ENCODE measurements at regions not wholly inside any gene's neighbourhood (a gene's known extent, or its start where the extent isn't known, plus 50 kb on each side); places are given as distances from the start of the nearest gene placed in this dataset.

DNA sequence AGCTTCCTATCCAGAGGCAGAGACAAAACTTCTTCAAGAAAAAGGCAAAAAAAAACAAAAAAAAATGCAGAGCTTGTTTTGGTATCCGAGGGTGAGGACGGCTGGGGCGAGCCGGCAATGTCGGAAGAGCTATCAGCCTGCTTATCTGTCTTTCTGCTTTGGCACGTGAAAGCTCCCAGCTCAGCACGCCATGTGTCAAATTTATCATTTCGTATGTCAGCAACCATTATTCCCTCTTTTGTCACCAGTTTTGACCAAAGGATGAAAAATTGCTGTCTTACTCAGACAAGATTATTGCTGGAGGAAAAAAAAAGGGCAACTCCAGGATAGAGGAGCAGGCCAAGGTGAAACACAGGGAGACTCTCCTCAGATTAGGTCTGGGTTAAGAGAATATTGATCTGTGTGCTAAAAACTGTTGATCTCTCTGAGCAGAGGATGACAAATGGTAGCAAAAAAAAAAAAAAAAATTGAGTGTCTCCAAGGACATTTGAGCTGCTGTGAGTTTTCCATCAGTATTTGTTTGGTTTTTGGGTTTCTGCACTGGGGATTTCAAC is 532.0 kb upstream of the POU3F3 start:
- H3K27me3 ChIP-seq (ENCODE audit: control insufficient read depth in 1 of 2, insufficient read depth in 2 of 2, low read length in 2 of 2): no peaks in the 10 kb centered on the region
- no peak overlapping the region for H3K9ac ChIP-seq (ENCODE audit: low read length)
- H3K4me3 ChIP-seq (ENCODE audit: low read depth in 1 of 2, low read length in 2 of 2): no peak overlapping the region
- no peaks in the 10 kb centered on the region for H3K9me3 ChIP-seq (ENCODE audit: low read length)
- no peaks in the 10 kb centered on the region for H3K4me1 ChIP-seq (ENCODE audit: insufficient read depth, low read length)
- H3K36me3 ChIP-seq (ENCODE audit: insufficient read depth, low read length): no peaks in the 10 kb centered on the region
- no peak overlapping the region for H3K27ac ChIP-seq (ENCODE audit: low read depth, low read length)

DNA sequence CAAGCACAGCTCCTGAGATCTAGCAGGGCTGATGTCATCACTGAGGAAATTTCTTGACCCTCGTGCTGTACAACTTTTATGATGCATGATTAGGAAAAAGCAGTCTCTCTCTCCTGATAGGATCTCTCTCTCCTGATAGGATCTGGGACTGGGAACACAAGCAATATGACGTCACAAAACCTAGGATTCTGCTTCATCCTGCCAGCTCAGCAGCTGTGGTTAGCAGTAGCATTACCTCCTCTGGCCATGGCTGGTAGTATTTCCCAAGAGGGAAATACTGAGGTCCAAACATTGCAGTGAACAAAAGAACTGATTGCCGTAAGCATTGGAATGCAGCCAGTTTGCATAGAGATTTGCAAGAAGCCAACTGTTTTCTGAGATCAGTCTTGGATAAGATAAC is 521.2 kb upstream of the POU3F3 start:
- Histone ChIP-seq H3K27ac (ENCODE audit: low read depth, low read length) (no peak overlapping the region), H3K4me3 (ENCODE audit: low read depth in 1 of 2, low read length in 2 of 2) (no peak overlapping the region), H3K9ac (ENCODE audit: low read length) (no peak overlapping the region)

DNA sequence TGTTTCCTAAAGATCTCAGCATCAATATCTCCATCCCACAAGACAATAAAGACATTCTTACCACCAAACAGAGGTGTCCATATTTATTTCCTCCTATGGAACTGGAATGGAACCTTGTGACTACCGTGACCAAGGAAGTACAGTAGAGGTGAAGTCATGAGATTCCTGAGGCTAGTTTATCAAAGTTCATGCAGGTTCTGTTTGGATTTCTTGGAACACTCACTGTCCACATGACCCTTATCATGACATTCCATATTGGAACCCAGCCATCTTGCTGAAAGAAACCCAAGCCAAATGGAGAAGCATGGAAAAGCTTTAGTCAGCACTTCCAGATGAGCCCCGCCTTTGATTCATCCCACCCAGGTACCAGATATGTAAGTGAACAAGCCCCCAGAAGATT is 516.0 kb upstream of the POU3F3 start:
- no peaks in the 10 kb centered on the region for H3K4me1 ChIP-seq (ENCODE audit: insufficient read depth, low read length)
- H3K27ac ChIP-seq (ENCODE audit: low read depth, low read length): no peak overlapping the region
- no peak overlapping the region for H3K9ac ChIP-seq (ENCODE audit: low read length)
- no peaks in the 10 kb centered on the region for H3K36me3 ChIP-seq (ENCODE audit: insufficient read depth, low read length)
- H3K27me3 ChIP-seq (ENCODE audit: control insufficient read depth in 1 of 2, insufficient read depth in 2 of 2, low read length in 2 of 2): no peaks in the 10 kb centered on the region
- no peaks in the 10 kb centered on the region for H3K9me3 ChIP-seq (ENCODE audit: low read length)
- no peak overlapping the region for H3K4me3 ChIP-seq (ENCODE audit: low read depth in 1 of 2, low read length in 2 of 2)

More for the DNA sequence above, 521.2 kb upstream of the POU3F3 start:
- Histone ChIP-seq H3K9me3 (ENCODE audit: low read length) (no peaks in the 10 kb centered on the region), H3K27me3 (ENCODE audit: control insufficient read depth in 1 of 2, insufficient read depth in 2 of 2, low read length in 2 of 2) (no peaks in the 10 kb centered on the region), H3K36me3 (ENCODE audit: insufficient read depth, low read length) (no peaks in the 10 kb centered on the region), H3K4me1 (ENCODE audit: insufficient read depth, low read length) (no peaks in the 10 kb centered on the region)

DNA sequence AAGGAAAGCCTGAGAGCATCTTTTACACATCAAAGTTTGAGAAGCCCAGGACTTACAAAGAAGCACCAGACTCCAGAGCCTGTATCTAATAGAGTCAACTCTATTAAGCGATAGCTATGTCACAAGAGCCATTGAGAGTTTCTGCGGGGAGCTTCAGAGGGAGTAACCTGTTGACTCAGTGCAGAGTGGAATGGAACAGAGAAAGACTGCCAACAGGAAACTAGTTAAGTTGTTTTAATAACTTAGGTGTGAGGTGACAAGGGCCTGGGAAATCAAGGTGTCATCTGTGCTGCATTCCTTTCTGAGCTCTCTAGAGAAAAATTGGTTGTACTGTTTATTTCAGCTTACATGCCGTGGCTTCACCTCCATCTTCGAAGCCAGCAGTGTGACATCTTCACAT is 513.8 kb upstream of the POU3F3 start:
- no peak overlapping the region for H3K4me3 ChIP-seq (ENCODE audit: low read depth in 1 of 2, low read length in 2 of 2)
- H3K9ac ChIP-seq (ENCODE audit: low read length): no peak overlapping the region
- no peaks in the 10 kb centered on the region for H3K4me1 ChIP-seq (ENCODE audit: insufficient read depth, low read length)
- no peak overlapping the region for H3K27ac ChIP-seq (ENCODE audit: low read depth, low read length)
- no peaks in the 10 kb centered on the region for H3K36me3 ChIP-seq (ENCODE audit: insufficient read depth, low read length)
- no peaks in the 10 kb centered on the region for H3K9me3 ChIP-seq (ENCODE audit: low read length)
- no peaks in the 10 kb centered on the region for H3K27me3 ChIP-seq (ENCODE audit: control insufficient read depth in 1 of 2, insufficient read depth in 2 of 2, low read length in 2 of 2)

DNA sequence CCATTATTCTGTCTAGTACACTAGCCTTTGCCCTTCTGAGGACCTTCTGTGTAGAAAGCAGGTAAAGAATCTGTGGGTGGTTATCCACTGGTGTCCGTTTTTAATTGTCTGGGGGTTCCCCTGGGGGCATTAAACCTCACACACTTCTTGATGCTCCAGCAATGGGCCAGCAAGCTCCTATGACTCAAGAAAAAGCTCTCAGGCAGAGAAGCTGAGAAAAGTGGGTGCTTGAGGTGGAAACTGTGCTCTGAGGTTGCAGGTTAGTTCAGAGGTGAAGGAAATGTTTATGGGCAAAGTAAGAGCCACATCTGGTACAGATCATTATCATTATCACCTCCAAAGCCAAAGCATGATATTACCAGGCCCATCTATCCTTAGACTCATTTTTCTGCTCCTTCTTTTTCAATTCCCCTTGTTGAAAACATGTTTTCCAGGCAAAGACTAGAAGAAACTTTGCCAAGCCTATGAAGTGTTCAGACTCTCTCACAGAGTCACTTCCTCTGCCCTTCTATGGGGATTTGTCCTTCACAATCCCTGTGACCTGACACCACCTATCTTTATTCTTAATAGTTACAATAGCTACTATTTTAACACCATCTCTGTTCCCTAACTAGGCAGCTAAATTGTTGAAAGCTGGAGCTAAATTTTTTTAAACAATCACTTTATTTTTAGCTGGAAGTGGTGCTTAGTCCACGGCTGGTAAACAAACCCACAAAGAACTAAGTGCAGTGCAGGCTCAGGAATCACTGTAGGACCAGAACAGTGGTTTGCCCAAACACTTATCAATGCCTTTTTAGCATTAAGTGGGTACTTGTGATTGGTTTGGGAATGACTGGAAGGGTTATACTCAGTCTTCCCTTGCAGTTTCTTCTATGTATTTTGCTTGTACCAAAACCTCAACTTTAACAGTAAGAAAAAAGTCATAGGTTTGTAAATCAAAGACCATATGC is 512.8 kb upstream of the POU3F3 start:
- Histone ChIP-seq H3K9me3 (ENCODE audit: low read length) (no peaks in the 10 kb centered on the region), H3K36me3 (ENCODE audit: insufficient read depth, low read length) (no peaks in the 10 kb centered on the region), H3K27ac (ENCODE audit: low read depth, low read length) (no peak overlapping the region), H3K4me3 (ENCODE audit: low read depth in 1 of 2, low read length in 2 of 2) (no peak overlapping the region), H3K9ac (ENCODE audit: low read length) (no peak overlapping the region), H3K27me3 (ENCODE audit: control insufficient read depth in 1 of 2, insufficient read depth in 2 of 2, low read length in 2 of 2) (no peaks in the 10 kb centered on the region), H3K4me1 (ENCODE audit: insufficient read depth, low read length) (no peaks in the 10 kb centered on the region)

DNA sequence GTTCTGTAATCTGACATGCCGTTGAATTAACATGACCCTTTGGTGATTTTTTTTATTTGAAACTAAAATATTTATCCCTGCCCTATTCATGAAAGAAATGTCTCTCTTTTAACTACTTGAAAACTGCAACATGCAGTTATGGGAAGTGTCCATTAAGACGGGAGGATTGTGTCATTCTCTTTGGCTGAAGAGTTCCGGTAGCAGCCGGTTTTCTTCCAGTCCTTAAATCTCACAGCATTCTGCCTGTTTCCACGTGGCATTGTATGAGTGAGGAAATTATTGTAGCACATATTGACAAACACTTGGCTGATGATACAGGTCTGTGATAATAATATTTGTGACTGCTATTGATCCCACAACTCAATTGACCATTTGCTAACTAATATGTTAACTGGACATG is 509.6 kb upstream of the POU3F3 start:
- Histone ChIP-seq H3K36me3 (ENCODE audit: insufficient read depth, low read length) (no peaks in the 10 kb centered on the region), H3K27ac (ENCODE audit: low read depth, low read length) (no peak overlapping the region), H3K4me3 (ENCODE audit: low read depth in 1 of 2, low read length in 2 of 2) (no peak overlapping the region), H3K4me1 (ENCODE audit: insufficient read depth, low read length) (no peaks in the 10 kb centered on the region), H3K27me3 (ENCODE audit: control insufficient read depth in 1 of 2, insufficient read depth in 2 of 2, low read length in 2 of 2) (no peaks in the 10 kb centered on the region), H3K9ac (ENCODE audit: low read length) (no peak overlapping the region), H3K9me3 (ENCODE audit: low read length) (no peaks in the 10 kb centered on the region)

- Histone ChIP-seq H3K27ac (ENCODE audit: low read depth, low read length) (no peak overlapping the region), H3K4me1 (ENCODE audit: insufficient read depth, low read length) (no peaks in the 10 kb centered on the region), H3K27me3 (ENCODE audit: control insufficient read depth in 1 of 2, insufficient read depth in 2 of 2, low read length in 2 of 2) (no peaks in the 10 kb centered on the region), H3K9ac (ENCODE audit: low read length) (no peak overlapping the region), H3K9me3 (ENCODE audit: low read length) (no peaks in the 10 kb centered on the region), H3K36me3 (ENCODE audit: insufficient read depth, low read length) (no peaks in the 10 kb centered on the region), H3K4me3 (ENCODE audit: low read depth in 1 of 2, low read length in 2 of 2) (no peak overlapping the region)
Measured at GRCh38 chr2:104344985-104345384, 508.9 kb upstream of the POU3F3 start.

DNA sequence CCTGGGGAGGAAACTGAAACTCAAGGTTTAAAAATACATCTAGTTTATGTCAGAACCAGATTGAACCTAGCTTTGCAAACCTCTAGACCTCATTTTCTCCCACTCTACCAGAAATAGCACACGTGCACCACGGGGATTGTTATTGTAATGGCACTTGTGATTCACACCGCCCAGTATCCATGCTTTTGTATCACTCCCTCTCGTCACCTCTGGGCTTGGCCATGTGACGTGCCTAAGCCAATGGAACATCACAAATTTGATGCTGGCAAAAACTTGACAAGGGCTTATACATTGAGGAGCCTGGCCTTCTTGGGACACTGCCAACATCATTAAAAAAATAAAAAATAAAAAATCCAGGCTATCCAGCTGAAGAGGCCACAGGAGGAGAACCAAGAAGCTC is 495.8 kb upstream of the POU3F3 start:
- Histone ChIP-seq H3K9me3 (ENCODE audit: low read length) (no peaks in the 10 kb centered on the region), H3K36me3 (ENCODE audit: insufficient read depth, low read length) (no peaks in the 10 kb centered on the region), H3K4me3 (ENCODE audit: low read depth in 1 of 2, low read length in 2 of 2) (no peak overlapping the region), H3K9ac (ENCODE audit: low read length) (no peak overlapping the region), H3K4me1 (ENCODE audit: insufficient read depth, low read length) (no peaks in the 10 kb centered on the region), H3K27ac (ENCODE audit: low read depth, low read length) (no peak overlapping the region), H3K27me3 (ENCODE audit: control insufficient read depth in 1 of 2, insufficient read depth in 2 of 2, low read length in 2 of 2) (no peaks in the 10 kb centered on the region)

DNA sequence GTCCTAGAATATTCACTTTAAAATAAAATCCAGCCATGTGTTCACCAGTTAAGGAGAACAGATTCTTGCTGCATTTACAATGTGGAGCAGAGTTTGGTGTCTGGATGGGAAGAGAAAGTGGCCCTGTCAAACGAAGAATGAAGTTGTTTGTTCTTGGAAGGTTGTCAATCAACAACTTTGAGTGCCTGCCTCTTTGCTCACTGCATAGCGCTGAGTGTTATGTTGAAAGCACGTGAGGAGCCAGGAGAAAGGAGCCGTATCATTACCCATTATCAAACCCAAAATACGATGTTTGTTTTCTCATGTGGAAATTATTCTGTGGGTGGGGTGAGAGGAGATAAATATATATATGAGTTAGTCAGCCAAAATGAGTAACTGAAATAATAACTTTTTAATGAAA is 492.5 kb upstream of the POU3F3 start:
- no peak overlapping the region for H3K9ac ChIP-seq (ENCODE audit: low read length)
- H3K9me3 ChIP-seq (ENCODE audit: low read length): no peaks in the 10 kb centered on the region
- H3K4me1 ChIP-seq (ENCODE audit: insufficient read depth, low read length): no peaks in the 10 kb centered on the region
- no peak overlapping the region for H3K4me3 ChIP-seq (ENCODE audit: low read depth in 1 of 2, low read length in 2 of 2)
- no peaks in the 10 kb centered on the region for H3K36me3 ChIP-seq (ENCODE audit: insufficient read depth, low read length)
- no peaks in the 10 kb centered on the region for H3K27me3 ChIP-seq (ENCODE audit: control insufficient read depth in 1 of 2, insufficient read depth in 2 of 2, low read length in 2 of 2)
- no peak overlapping the region for H3K27ac ChIP-seq (ENCODE audit: low read depth, low read length)

DNA sequence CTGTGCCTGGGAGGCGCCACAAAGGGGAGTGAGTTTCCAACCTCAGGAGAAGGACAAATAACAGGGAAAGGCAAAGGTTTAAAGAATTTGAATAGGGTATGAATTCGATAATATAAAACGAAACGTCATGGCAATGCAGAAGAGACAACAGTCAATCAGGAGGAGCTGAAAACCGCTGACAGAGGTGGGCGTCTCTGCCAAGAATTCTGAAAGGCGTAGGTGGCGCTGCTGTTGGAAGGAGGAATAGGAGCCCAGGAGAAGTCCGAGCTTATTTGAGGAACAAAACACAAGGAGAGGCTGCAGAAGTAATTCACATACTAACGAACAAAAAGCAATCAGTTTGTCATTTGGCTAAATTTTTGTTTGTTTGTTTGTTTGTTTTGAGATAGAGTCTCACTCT is 485.8 kb upstream of the POU3F3 start:
- Histone ChIP-seq H3K27me3 (ENCODE audit: control insufficient read depth in 1 of 2, insufficient read depth in 2 of 2, low read length in 2 of 2) (no peaks in the 10 kb centered on the region), H3K4me3 (ENCODE audit: low read depth in 1 of 2, low read length in 2 of 2) (no peak overlapping the region), H3K36me3 (ENCODE audit: insufficient read depth, low read length) (no peaks in the 10 kb centered on the region), H3K9ac (ENCODE audit: low read length) (no peak overlapping the region), H3K27ac (ENCODE audit: low read depth, low read length) (no peak overlapping the region), H3K9me3 (ENCODE audit: low read length) (no peaks in the 10 kb centered on the region), H3K4me1 (ENCODE audit: insufficient read depth, low read length) (no peaks in the 10 kb centered on the region)

- Histone ChIP-seq H3K27me3 (ENCODE audit: control insufficient read depth in 1 of 2, insufficient read depth in 2 of 2, low read length in 2 of 2) (no peaks in the 10 kb centered on the region), H3K36me3 (ENCODE audit: insufficient read depth, low read length) (no peaks in the 10 kb centered on the region), H3K4me1 (ENCODE audit: insufficient read depth, low read length) (no peaks in the 10 kb centered on the region), H3K9ac (ENCODE audit: low read length) (no peak overlapping the region), H3K4me3 (ENCODE audit: low read depth in 1 of 2, low read length in 2 of 2) (no peak overlapping the region), H3K27ac (ENCODE audit: low read depth, low read length) (no peak overlapping the region), H3K9me3 (ENCODE audit: low read length) (no peaks in the 10 kb centered on the region)
Measured at GRCh38 chr2:104371087-104371781, 482.7 kb upstream of the POU3F3 start.
